ENCODE measurements at regions not wholly inside any gene's neighbourhood (a gene's known extent, or its start where the extent isn't known, plus 50 kb on each side); places are given as distances from the start of the nearest gene placed in this dataset.
A peak's percentile ranks its signal among the peaks of the same experiment; 100 is the strongest.

GRCh38 chr20:7248281-7249201 lies 481.1 kb downstream of the BMP2 start:
- no peak for TF ChIP-seq CTCF (IDR thresholded peaks at IDR 0.05; ENCODE audit: low read depth, low read length, missing input control)
- TF ChIP-seq ZBTB33 (IDR thresholded peaks at IDR 0.05) = no peak
- no peak for TF ChIP-seq YY1 (IDR thresholded peaks at IDR 0.05)
- Histone ChIP-seq H3K9me3 (ENCODE audit: control insufficient read depth in 4 of 4, low read length in 3 of 4) (no peaks in the 10 kb centered on the region), H3K9ac (ENCODE audit: low read depth in 1 of 2, low read length in 2 of 2) (no peak overlapping the region), H3K36me3 (ENCODE audit: control insufficient read depth in 4 of 4, insufficient read depth in 3 of 4, low read depth in 1 of 4, low read length in 3 of 4) (no peaks in the 10 kb centered on the region), H3K27me3 (ENCODE audit: control insufficient read depth in 4 of 4, insufficient read depth in 4 of 4, low read length in 3 of 4) (no peaks in the 10 kb centered on the region), H3K27ac (ENCODE audit: low read depth in 1 of 2, low read length in 2 of 2) (no peak overlapping the region), H3K4me3 (ENCODE audit: low read depth in 1 of 3, low read length in 3 of 3) (no peak overlapping the region), H3K4me1 (ENCODE audit: control insufficient read depth in 4 of 4, insufficient read depth in 4 of 4, low read length in 3 of 4) (peaks cover 0 to 1% (median 0%) of the 10 kb centered on the region in 4 donors)
- WGBS = 79% methylated on average over 7 of the region's 7 CpGs
- no peak for DNase-seq (ENCODE audit: low spot score)

GRCh38 chr20:7250337-7250736 lies 482.9 kb downstream of the BMP2 start:
- Histone ChIP-seq H3K9me3 (ENCODE audit: control insufficient read depth in 4 of 4, low read length in 3 of 4) (no peaks in the 10 kb centered on the region), H3K27me3 (ENCODE audit: control insufficient read depth in 4 of 4, insufficient read depth in 4 of 4, low read length in 3 of 4) (no peaks in the 10 kb centered on the region), H3K4me3 (ENCODE audit: low read depth in 1 of 3, low read length in 3 of 3) (no peak overlapping the region), H3K36me3 (ENCODE audit: control insufficient read depth in 4 of 4, insufficient read depth in 3 of 4, low read depth in 1 of 4, low read length in 3 of 4) (no peaks in the 10 kb centered on the region), H3K27ac (ENCODE audit: low read depth in 1 of 2, low read length in 2 of 2) (no peak overlapping the region), H3K4me1 (ENCODE audit: control insufficient read depth in 4 of 4, insufficient read depth in 4 of 4, low read length in 3 of 4) (peaks cover 1 to 8% (median 3%) of the 10 kb centered on the region in 4 donors), H3K9ac (ENCODE audit: low read depth in 1 of 2, low read length in 2 of 2) (no peak overlapping the region)
- no peak for TF ChIP-seq GABPA (IDR thresholded peaks at IDR 0.05 in 1 of 2, conservative IDR thresholded peaks at IDR 0.05 in 1 of 2)
- TF ChIP-seq YY1 (IDR thresholded peaks at IDR 0.05) = no peak
- TF ChIP-seq HNF4A (conservative IDR thresholded peaks at IDR 0.05) = no peak
- TF ChIP-seq CTCF (IDR thresholded peaks at IDR 0.05; ENCODE audit: low read depth, low read length, missing input control) = no peak
- TF ChIP-seq MAX (IDR thresholded peaks at IDR 0.05) = no peak
- DNase-seq (ENCODE audit: low spot score) = no peak
- WGBS = 85% methylated on average over 2 of the region's 2 CpGs

- TF ChIP-seq YY1 (IDR thresholded peaks at IDR 0.05) = peak; percentile 12
- TF ChIP-seq FOXA1 (IDR thresholded peaks at IDR 0.05) = no peak
- peak overlapping the region; percentile 34 to 86 for H3K9ac ChIP-seq (ENCODE audit: low read depth in 1 of 2, low read length in 2 of 2)
- WGBS = 37% methylated on average over 2 of the region's 2 CpGs
- peaks cover 2 to 31% (median 12%) of the 10 kb centered on the region in 4 donors for H3K4me1 ChIP-seq (ENCODE audit: control insufficient read depth in 4 of 4, insufficient read depth in 4 of 4, low read length in 3 of 4)
- no peaks in the 10 kb centered on the region for H3K9me3 ChIP-seq (ENCODE audit: control insufficient read depth in 4 of 4, low read length in 3 of 4)
- H3K27me3 ChIP-seq (ENCODE audit: control insufficient read depth in 4 of 4, insufficient read depth in 4 of 4, low read length in 3 of 4) = no peaks in the 10 kb centered on the region
- H3K27ac ChIP-seq (ENCODE audit: low read depth in 1 of 2, low read length in 2 of 2) = peak overlapping the region in 1 of 2 donors; percentile 90
- H3K4me3 ChIP-seq (ENCODE audit: low read depth in 1 of 3, low read length in 3 of 3) = peak overlapping the region; percentile 47 to 70 (median 65)
- no peak for DNase-seq (ENCODE audit: low spot score)
- no peaks in the 10 kb centered on the region for H3K36me3 ChIP-seq (ENCODE audit: control insufficient read depth in 4 of 4, insufficient read depth in 3 of 4, low read depth in 1 of 4, low read length in 3 of 4)
Observed at GRCh38 chr20:7257099-7257498, 489.6 kb downstream of the BMP2 start.

Data from liver (tissue), 8 donors.